Activated naive CD4-positive, alpha-beta T cell (primary cell): ENCODE measurements at regions not wholly inside any gene's neighbourhood (a gene's known extent, or its start where the extent isn't known, plus 50 kb on each side); places are given as distances from the start of the nearest gene placed in this dataset.

Experiments used
- DNase-seq, 4 experiments: peaks; one replicate each; lab custom pipeline; 2025; lab: John Stamatoyannopoulos, UW

DNA sequence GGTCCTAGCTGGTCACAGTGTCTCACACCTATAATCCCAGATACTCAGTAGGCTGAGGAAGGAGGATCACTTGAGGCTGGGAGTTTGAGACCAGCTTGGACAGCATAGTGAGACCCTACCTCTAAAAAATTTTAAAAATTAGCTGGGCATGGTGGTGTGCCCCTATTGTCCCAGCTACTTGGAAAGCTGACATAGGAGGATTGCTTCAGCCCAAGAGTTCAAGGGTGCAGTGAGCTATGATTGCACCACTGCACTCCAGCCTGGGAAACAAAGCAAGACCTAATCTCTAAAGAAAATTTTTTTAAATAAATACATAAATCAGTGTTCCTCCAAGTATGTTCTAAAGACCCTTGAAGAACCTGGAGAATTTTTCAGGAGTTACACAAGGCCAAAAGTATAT, 50.6 kb upstream of the GNAO1 start:
- DNase-seq: no peak

DNA sequence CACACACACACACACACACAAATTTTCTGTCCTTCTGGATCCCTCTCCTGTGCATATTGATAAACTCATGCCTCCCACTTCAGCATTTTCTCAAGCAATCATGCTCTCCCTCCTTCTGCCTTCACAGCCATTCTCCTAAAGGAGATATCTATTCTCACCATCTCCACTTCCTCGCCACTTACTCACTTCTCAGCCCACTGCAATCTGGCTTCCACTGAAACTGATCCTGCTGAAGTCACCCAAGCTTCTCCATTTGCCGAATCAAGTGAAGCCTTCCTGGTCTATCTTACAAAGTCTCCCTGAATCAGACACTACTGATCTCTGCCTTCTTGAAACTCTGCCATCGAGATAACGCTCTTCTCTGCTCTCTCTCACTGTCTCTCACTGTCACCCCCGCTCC, 54.0 kb upstream of the GNAO1 start:
- no peak for DNase-seq

DNA sequence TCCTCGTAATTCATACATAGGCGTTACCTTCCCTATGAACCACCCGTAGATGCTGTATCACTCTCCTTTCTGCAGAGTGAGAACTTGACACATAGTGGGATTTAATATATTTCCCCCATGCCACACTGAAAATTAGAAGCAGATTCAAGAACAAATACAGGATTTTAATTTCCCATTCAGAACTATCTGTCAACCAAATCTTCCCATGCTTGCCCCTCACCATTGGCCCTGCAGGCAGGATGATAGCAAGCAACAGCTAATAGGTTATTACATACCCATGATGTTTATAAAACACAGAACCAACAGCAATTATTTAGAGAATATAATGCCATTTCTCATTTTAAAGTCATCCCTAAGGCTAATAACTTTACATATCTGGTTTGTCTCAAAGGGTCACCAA, 55.0 kb upstream of the GNAO1 start:
- DNase-seq: no peak

DNA sequence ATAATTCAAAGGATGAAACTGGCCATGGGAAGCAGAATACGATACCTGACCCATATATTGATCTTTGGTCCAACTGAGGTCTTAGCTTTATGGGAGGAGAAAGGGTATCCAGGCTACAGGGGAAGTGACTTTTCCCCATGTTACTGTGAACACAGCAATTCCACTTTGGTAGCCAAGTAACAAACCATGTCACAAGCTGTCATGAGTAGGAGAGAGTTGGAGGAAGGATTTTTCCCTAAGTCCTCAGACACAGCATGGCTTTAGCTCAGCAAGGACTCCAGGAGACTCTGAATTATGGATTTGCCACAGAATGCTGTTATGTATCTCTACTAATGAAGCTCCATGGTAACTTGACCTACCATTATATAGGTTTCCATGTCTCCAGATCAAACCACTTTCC, 56.5 kb upstream of the GNAO1 start:
- no peak for DNase-seq

DNA sequence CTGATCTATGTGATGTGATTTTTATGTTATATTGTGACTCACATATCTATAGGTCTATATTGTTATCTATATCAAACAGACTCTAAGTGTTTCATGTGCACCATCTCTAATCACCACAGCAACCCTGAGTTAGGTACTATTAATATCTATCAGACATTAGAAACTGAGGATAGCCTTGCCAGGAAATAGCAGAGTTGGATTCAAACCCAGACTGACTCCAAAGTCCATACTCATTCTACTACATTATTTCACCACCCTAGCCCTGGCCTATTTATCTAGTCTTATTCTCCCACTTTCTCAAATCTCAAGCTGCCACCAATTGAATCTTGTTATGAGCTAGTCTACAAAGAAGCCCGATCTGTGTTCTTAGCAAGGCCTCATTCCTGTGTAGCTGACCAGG, 65.4 kb upstream of the GNAO1 start:
- DNase-seq: no peak

DNA sequence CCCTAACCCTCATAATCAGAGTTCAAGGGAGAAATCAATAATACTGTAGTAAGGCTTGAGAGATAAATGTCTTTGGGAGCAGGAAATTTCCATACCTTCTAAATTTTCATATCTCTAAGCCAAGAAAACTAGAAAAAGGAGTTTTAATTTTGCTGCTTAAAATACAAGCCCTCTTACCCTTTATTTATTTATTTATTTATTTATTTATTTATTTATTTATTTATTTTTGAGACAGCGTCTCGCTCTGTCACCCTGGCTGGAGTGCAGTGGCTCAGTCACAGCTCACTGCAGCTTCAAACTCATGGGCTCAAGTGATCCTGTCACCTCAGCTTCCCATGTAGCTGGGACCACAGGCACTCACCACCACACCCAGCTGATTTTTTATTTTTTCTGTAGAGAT, 69.0 kb upstream of the GNAO1 start:
- DNase-seq: no peak

DNA sequence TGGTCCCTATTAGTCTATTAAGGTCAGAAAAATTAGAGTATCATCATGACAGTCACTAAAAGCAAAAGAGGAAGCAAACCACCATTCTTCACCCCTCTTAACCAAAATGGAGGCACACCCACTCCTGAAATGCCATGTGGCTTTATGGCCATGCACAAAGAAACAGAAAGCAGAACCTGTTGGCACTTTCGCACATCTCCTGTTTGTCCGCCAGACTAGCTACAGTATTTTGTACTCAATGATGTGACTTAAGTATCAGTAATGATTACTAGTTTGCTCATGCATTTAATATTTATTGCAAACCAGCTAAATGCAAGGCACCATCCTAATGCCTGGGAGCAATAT, 70.2 kb upstream of the GNAO1 start:
- DNase-seq: no peak

DNA sequence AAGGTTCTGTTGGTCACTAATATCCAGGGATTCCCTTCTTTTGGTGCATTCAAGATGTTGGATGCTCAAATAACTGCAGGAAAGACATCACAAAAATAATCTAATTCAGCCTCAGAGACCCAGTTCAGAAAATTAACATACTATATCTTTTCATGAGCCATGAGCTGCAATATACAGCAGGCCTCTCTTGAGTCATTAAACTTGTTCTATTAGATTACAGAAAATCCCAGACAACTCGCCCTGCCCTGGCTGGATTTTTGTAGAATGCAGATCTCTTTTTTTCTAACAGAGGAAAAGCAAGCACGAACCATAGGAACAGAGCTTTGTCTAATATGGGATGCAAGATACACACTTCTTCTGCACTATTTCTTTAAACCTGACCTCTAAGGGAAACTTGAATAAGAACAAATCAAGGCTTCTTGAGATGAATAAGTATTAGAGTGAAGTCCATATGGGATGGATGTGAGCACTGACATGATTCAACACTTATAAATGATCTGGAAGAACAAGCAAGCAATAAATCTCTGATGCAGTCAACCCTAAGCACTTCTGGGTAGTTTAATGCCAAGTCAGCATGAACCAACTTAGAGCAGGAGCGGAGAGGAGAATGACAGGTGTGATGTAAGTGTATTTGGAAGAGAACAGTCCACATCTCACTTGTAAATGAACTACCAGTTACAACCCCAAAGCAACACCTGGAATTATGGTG, 70.7 kb upstream of the GNAO1 start:
- no peak for DNase-seq

DNA sequence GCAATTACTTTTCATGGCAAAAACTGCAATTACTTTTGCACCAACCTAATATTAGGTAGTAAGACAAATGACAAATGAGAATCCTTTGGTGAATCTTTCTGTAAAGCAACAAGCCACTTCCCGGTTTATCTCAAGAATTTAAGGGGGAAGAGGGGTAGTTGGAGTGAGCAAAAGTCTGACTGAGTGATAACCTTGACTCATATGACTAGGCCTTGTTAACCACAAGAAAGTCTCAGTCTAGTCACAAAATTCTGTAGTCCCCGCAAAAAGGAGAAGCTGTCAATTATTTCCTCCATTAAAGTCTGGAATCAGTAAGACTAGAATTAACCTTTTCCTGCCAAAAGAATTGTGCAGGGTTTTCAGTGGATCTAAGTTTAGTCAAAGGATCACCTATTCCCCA, 72.2 kb upstream of the GNAO1 start:
- DNase-seq: no peak

DNA sequence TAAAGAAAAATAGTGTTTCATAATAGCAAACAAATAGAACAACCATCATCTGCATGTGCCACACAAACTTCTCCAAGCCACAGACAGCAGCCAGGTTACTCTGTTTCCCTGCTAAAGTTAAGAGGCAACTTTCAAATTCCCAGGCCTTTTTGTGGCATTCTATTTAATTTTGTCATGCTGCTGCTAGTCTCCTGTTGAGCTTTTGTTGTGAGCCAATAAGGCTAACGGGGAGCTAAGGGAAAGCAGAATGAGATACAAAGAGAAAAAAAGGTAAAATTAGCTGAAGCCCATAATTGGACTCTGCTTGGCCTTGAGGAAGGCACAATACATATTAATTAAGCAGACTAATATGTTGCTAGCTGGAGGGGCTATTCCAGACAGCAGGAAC, 74.7 kb upstream of the GNAO1 start:
- no peak for DNase-seq

DNA sequence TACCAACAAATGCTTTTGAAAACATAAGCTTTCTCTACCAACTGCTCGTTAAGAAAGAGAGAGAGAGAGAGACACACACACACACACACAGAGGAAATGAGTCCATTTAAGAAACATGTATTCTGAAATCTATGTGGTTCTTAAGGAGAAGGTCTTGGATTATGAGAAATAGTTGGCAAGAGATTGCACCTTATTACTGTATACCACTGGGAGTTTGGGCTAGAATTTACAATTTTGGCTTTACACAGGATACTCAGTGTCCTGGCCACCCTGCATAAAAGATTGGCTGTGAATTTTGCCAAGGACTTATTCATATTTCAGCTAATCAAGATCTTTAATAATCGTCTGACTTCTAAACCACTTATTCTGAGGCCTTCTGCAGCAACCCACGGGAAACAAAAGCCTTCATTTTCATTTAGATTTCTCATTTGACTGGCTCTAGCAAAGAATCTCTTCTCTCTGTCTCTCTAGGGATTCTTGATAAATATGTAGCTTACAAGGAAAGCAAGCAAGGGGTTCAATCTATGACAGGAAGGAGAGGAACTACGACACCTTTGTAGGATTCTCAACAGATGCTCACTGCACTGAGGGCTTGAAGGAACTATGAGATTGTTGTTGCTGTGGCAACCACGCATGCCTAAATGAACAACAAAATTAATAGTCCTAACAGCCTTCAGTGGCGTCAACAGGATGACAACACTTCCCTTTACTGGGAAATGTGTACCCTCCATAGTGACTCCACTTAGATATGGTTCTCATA, 75.3 kb upstream of the GNAO1 start:
- no peak for DNase-seq

DNA sequence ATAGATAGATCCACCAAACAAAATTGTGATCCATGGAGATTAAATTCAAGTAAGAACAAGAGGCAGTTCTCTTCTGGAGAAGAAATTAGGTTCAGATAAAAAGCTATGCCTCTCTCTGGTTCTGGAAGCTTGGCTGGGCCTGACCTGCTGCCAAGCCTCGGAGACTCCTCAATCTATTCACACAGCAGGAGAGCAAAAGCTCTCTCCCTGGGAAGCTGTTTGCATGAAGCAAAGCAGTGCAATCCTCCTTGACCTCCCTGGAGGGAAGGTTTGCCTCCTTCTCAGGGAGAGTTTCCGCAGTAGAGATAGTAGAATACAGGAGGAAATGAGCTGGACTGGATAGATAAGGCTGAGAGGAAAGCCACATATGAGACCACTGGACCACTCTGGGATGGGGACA, 78.1 kb upstream of the GNAO1 start:
- no peak for DNase-seq

DNA sequence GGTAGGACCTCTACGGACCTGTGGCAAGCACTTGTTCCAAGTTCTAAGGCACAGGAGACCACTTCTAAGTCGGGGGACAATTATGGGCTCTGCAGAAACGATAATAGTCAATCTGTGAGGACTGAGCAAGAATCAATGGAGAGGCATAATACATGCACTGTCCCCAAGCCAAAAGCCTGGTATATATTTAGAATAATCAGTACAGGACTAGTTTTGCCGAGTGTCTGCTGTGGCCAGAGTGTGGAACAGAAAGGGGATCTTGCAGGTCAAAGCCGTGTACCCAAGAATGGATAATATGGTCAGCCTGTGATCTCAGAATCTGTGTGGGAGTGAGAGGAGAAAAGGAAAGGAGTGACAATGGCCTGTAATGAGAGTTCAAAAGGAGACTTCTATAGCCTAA, 80.2 kb upstream of the GNAO1 start:
- no peak for DNase-seq

DNA sequence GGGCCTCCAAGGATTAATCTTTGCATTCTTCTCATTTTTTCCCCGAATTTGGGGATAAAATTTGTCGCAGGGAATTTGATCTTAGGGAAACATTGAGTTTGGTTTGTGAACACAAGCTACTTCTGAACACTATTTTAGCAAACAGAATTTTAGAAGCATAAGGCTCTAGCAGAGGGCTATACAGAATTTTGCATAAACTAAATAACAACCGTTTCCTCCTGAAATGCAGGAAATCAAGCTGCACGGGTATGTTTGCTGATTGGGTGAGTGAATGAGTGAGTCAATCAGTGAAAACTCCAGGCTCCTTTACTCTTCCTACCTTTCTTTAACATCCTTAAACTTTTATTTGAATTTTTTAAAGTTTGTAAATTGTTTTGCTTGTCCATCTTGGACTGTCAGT, 81.3 kb upstream of the GNAO1 start:
- no peak for DNase-seq

DNA sequence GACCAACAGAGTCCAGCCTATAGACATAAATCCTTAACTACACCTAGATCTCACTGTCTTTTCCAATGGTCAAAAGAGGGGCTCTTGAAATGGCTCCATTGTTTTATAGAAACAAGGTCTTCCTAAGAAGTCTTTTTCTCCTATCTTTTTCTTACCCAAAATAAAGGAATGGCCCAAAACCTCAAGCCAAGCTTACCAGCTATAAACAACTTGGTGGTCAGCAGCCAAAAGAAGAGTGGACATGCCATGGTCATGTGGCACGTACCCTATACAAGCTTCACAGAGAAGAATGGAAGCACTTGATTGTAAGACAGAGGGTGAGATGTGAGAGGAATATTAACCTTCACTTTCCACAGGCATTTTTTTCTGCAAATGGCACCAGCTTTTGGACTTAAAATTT, 82.1 kb upstream of the GNAO1 start:
- no peak for DNase-seq

DNA sequence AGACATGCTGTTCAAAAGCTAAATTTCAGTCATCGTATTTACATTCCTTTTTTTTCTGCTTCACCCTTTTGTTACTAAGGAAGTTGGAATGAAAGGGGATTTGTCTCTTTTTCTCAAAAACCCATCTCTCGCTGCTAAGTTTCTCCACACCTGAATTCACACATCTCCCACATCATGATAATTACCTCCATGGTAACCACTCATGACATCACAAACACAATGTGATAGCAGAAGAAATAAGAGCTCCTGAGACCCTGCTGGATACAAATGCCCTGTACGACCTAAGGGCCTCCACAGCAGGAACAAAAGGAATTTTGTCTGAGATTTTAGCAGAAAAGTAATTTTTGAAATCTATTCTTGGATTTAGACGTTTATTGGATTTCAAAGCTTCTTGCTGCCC, 82.6 kb upstream of the GNAO1 start:
- no peak for DNase-seq

DNA sequence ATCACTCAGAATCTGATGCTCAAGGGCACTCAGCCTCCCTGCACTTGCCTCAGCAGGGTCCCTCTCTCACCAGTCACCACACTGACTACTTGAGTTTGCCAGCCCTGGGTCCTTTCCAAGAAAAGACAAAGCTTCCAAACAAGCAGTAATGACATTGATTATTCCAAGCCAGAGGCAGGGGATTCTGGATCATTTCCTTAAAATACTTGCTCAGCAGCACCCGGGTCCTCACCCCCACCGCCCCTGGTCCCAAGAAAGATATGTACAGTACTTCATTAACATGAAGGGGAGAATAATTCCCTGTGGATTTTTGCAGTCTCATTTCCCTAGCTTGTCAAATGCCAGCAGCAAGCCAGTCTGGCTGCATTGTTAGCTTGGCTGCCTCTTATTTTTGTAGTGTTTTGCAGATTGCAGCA, 83.2 kb upstream of the GNAO1 start:
- no peak for DNase-seq

DNA sequence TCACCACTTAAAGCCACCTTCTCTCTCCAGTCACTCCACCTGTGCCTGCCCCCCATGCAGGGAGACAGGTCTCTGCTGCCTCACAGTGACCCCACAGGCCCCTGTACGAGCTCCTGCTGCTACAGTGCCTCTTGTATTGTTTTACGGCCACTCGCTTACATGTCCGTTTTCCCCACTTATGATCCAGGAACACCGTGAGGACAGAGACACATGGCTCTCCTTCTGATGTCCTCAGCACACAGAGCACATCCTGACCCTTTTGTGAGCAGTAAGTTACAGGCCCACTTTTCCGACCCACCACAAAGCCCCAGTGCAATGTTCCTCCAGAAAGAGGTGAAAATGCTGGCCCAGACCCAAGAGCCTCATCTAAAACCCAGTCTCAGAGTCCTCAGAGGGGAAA, 84.8 kb upstream of the GNAO1 start:
- no peak for DNase-seq

DNA sequence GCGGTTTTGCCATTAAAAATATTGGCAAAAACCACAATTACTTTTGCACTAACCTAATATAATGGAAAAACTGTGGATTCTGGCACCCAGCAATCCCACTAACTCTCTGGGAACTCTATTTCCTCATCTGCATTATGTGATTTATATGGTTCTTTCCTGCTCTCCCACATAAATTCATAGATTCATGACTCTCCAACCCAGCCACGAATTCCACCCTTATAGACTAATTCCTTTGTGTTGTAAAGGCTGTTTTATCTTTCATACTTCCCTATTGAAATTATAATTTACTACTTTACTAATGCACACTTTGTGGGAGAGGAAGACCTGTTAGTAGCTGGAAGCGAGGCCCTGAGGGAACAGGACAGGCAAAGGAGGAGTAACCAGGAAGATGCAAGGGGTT, 88.4 kb upstream of the GNAO1 start:
- no peak for DNase-seq

DNA sequence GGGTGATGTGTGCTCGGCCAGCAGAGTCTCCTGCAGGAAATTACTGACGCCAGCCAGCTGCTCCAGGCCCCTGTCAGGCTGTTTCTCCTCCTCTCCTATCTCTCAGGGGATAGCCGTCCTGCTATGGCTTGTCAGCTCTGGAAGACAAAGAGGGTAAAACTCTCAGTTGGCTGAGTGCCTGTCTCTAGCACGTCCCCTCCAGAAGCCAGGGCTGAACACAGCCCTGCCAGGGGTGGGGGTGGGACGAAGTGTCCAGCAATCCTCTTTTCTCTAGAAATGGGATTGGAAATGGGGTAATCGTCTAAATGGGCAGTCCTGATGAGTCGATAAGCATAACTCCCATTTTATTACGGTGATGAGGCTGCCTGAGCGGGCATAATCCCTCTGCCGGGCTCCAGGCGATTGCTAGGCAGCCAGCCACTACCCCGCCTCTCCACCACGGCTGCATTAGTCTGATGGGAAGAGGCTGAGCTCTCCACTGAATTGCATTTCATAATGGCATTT, 89.1 kb upstream of the GNAO1 start:
- DNase-seq: no peak

DNA sequence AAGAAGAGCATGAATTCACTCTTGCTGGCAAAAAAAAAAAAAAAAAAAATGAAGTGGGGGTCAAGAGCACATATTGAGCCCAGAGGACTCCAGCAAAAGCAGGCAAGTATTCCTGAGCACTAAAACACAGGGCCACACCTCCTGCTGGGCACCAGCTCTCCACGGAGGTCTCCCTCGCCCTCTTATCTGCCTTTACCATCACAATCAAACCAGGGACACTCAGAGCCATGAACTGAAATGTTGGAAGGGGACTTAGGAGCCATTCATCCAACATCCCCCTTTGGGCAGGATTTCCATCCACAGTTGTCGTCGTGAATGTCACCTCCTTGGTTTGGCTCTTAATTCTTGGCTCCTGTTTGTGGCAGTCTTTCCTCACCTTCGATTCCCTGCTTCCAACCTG, 89.8 kb upstream of the GNAO1 start:
- DNase-seq: no peak

DNA sequence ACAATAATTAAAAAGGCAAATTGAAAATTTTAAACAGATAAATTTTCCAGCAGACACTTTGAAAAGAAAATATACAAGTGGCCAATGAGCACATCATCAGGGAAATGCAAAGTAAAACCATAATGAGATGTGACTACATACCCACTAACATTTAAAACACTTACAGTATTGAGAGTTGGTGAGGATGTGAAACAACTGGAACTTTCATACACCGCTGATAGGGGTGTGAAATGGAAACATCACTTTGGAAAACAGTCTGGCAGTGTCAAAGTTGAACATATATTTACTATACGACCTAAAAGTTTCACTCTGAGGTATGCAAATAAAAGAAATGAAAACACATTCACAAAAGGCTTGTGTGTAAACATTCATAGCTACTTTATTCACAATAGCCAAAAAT, 94.0 kb upstream of the GNAO1 start:
- DNase-seq: no peak

DNA sequence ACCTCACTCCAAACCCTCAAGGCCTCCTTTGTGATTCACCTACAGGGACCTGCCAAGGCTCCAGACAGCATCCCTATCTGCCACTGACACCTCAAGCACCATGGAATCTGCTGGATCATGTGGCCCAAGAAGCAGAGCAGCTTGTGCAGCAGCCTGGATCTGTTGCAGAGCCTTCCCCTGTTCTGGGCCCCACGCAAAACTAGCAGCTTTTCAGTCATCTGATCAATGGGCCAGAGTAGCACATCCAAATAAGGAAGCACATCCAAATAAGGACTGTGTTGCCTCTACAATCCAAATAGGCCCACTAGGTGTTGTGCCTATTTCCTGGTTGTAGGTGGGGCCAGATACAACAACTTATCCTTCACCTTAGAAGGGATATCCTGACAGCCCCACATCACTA, 97.1 kb upstream of the GNAO1 start:
- DNase-seq: no peak

DNA sequence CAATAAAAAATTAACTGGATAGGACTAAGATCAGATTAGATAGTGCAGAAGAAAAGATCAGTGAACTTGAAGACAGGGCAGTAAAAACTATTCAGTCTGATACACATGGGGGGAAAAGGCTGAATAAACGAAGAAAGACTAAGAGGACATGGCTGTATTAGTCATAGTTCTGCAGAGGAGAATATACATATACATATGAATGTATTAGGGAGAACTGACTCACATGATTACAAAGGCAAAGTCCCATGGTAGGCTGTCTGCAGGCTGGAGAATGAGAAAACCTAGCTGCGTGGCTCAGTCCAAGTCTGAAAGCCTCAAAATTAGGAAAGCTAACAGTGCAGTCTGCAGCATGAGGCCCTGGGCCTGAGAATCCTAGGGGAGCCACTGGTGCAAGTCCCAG, 98.2 kb upstream of the GNAO1 start:
- no peak for DNase-seq
